MCF 10A (cell line): ENCODE measurements at regions not wholly inside any gene's neighbourhood (a gene's known extent, or its start where the extent isn't known, plus 50 kb on each side); places are given as distances from the start of the nearest gene placed in this dataset.
"Not testable (repeated sequence)": the region's sequence is repeated elsewhere in the genome, so short reads cannot be mapped to it uniquely, and the experiment has no call there.

ENCODE experiments used
- BruUV-seq: library from RNA; stranded (reverse); fragments of 400-500 nt; replicated peaks from 2 replicates; lab custom pipeline; 2021; lab: Mats Ljungman, UMichigan
- CTCF ChIA-PET: fragments of 300-600 bp; sonication (Branson Sonifier 250); formaldehyde crosslinking; extraction: SDS; loops from one replicate; lab custom pipeline; 2021; ENCODE audit warnings: antibody characterized with exemption, inconsistent platforms; lab: Yijun Ruan, JAX
- POLR2A ChIA-PET: fragments of 300-600, 350-650 bp; sonication (Branson Sonifier 250); formaldehyde crosslinking; extraction: SDS; loops from one replicate; lab custom pipeline; 2020; ENCODE audit warnings: antibody characterized with exemption, inconsistent platforms; lab: Yijun Ruan, JAX
- DNase-seq: peaks from one replicate; pipeline ENCODE4 v3.0.0-alpha.2; 2018; ENCODE audit not compliant: unreplicated experiment
- H3K27ac Mint-ChIP-seq: one replicate; pipeline ENCODE4 v1.8.0; 2022; ENCODE audit warnings: mild to moderate bottlenecking, low read depth, mixed read lengths; ENCODE audit not compliant: unreplicated experiment
- H3K27me3 Mint-ChIP-seq: one replicate; pipeline ENCODE4 v1.8.0; 2022; ENCODE audit warnings: mixed read lengths; ENCODE audit not compliant: insufficient read depth, unreplicated experiment
- H3K36me3 Mint-ChIP-seq: one replicate; pipeline ENCODE4 v1.8.0; 2022; ENCODE audit warnings: mild to moderate bottlenecking, moderate library complexity, mixed read lengths; ENCODE audit not compliant: insufficient read depth, unreplicated experiment
- H3K4me1 Mint-ChIP-seq: one replicate; pipeline ENCODE4 v1.8.0; 2022; ENCODE audit warnings: mixed read lengths; ENCODE audit not compliant: insufficient read depth, unreplicated experiment
- H3K4me3 Mint-ChIP-seq: one replicate; pipeline ENCODE4 v1.8.0; 2022; ENCODE audit warnings: mild to moderate bottlenecking, moderate library complexity, mixed read lengths; ENCODE audit not compliant: unreplicated experiment
- H3K9me3 Mint-ChIP-seq: one replicate; pipeline ENCODE4 v1.8.0; 2022; ENCODE audit warnings: mixed read lengths; ENCODE audit not compliant: unreplicated experiment
- CTCF ChIP-seq: fragments of 200-600 bp; IDR thresholded peaks from one replicate; pipeline ENCODE4 v1.8.0; 2022; ENCODE audit warnings: antibody characterized with exemption, mild to moderate bottlenecking; ENCODE audit not compliant: unreplicated experiment
- intact Hi-C: fragments of 100-400 bp; cut with micrococcal nuclease; formaldehyde crosslinking; loops from 2 replicates; pipeline ENCODE4 v1.14.1; 2022

GRCh38 chr15:93345981-93346380 lies 257.0 kb upstream of the RGMA start:
- Mint-ChIP-seq H3K9me3 (no peaks in the 10 kb centered on the region), H3K4me3 (no peak overlapping the region), H3K27ac (no peak overlapping the region), H3K36me3 (no peaks in the 10 kb centered on the region), H3K4me1 (no peaks in the 10 kb centered on the region), H3K27me3 (peaks cover 25% of the 10 kb centered on the region)
- ChIA-PET POLR2A (no interaction called here), CTCF (interaction anchor here (0.6 kb wide), 2 partner anchors 233 to 735 kb away, joined by 4 to 5 read pairs; no protein-coding TSS in a partner anchor)
- no peak for TF ChIP-seq CTCF
- DNase-seq = no peak
- BruUV-seq = no TSS peak
- intact Hi-C loops = no loop called here

- DNase-seq, H3K4me3 Mint-ChIP-seq, H3K27ac Mint-ChIP-seq, H3K36me3 Mint-ChIP-seq, H3K4me1 Mint-ChIP-seq, CTCF ChIA-PET, H3K9me3 Mint-ChIP-seq, H3K27me3 Mint-ChIP-seq, intact Hi-C loops, BruUV-seq: not testable (repeated sequence)
- POLR2A ChIA-PET = interaction anchor here (0.6 kb wide), 1 partner anchor 8 kb away, joined by 4 read pairs; no protein-coding TSS in a partner anchor
These were observed 254.4 kb upstream of the RGMA start for GRCh38 chr15:93343402-93343801.

- no peaks in the 10 kb centered on the region for H3K36me3 Mint-ChIP-seq
- no peaks in the 10 kb centered on the region for H3K27me3 Mint-ChIP-seq
- H3K4me1 Mint-ChIP-seq = no peaks in the 10 kb centered on the region
- H3K9me3 Mint-ChIP-seq = no peaks in the 10 kb centered on the region
- ChIA-PET POLR2A (no interaction called here), CTCF (no interaction called here)
- intact Hi-C loops = no loop called here
- no TSS peak for BruUV-seq
- H3K4me3 Mint-ChIP-seq = no peak overlapping the region
- H3K27ac Mint-ChIP-seq = no peak overlapping the region
- no peak for DNase-seq
- no peak for TF ChIP-seq CTCF
These were observed 252.2 kb upstream of the RGMA start for GRCh38 chr15:93341164-93341563.

- ChIA-PET POLR2A (no interaction called here), CTCF (interaction anchor here (0.6 kb wide), 1 partner anchor 253 kb away, joined by 3 read pairs; no protein-coding TSS in a partner anchor)
- BruUV-seq = no TSS peak
- H3K4me3 Mint-ChIP-seq = no peak overlapping the region
- H3K4me1 Mint-ChIP-seq = no peaks in the 10 kb centered on the region
- H3K36me3 Mint-ChIP-seq = no peaks in the 10 kb centered on the region
- H3K27me3 Mint-ChIP-seq = no peaks in the 10 kb centered on the region
- TF ChIP-seq CTCF = no peak
- intact Hi-C loops = no loop called here
- H3K9me3 Mint-ChIP-seq = no peaks in the 10 kb centered on the region
- DNase-seq = no peak
- no peak overlapping the region for H3K27ac Mint-ChIP-seq
These were observed 251.4 kb upstream of the RGMA start for GRCh38 chr15:93340406-93340805.

- CTCF ChIA-PET = interaction anchor here (0.7 kb wide), 1 partner anchor 82 kb away, joined by 3 read pairs; no protein-coding TSS in a partner anchor
- H3K36me3 Mint-ChIP-seq = no peaks in the 10 kb centered on the region
- H3K4me1 Mint-ChIP-seq = no peaks in the 10 kb centered on the region
- no peak for DNase-seq
- H3K4me3 Mint-ChIP-seq = no peak overlapping the region
- POLR2A ChIA-PET = no interaction called here
- BruUV-seq = no TSS peak
- H3K27ac Mint-ChIP-seq = no peak overlapping the region
- no peak for TF ChIP-seq CTCF
- peaks cover 13% of the 10 kb centered on the region for H3K27me3 Mint-ChIP-seq
- intact Hi-C loops = no loop called here
- H3K9me3 Mint-ChIP-seq = no peaks in the 10 kb centered on the region
These were observed 244.8 kb upstream of the RGMA start for GRCh38 chr15:93333796-93334195.

- H3K4me3 Mint-ChIP-seq, CTCF ChIA-PET, H3K36me3 Mint-ChIP-seq, DNase-seq, H3K9me3 Mint-ChIP-seq, intact Hi-C loops, H3K4me1 Mint-ChIP-seq, BruUV-seq, POLR2A ChIA-PET, H3K27ac Mint-ChIP-seq: not testable (repeated sequence)
- peaks cover 13% of the 10 kb centered on the region for H3K27me3 Mint-ChIP-seq
These were observed 244.1 kb upstream of the RGMA start for GRCh38 chr15:93333126-93333525.
